HG03280 (cell line): ENCODE measurements at regions not wholly inside any gene's neighbourhood (a gene's known extent, or its start where the extent isn't known, plus 50 kb on each side); places are given as distances from the start of the nearest gene placed in this dataset.

Experiments used
- ATAC-seq: cut with Tn5 transposase; IDR thresholded peaks from one replicate; pipeline ENCODE4 v1.9.1; 2021; ENCODE audit warnings: mild to moderate bottlenecking, moderate library complexity; ENCODE audit not compliant: unreplicated experiment

GRCh38 chr7:16172366-16172765 lies 249.0 kb downstream of the CRPPA start:
- ATAC-seq: no peak

- no peak for ATAC-seq
Observed at GRCh38 chr7:16171928-16172327, 249.4 kb downstream of the CRPPA start.

GRCh38 chr7:16170671-16171070 lies 250.7 kb downstream of the CRPPA start:
- no peak for ATAC-seq

GRCh38 chr7:16169537-16169936 lies 251.8 kb downstream of the CRPPA start:
- no peak for ATAC-seq

GRCh38 chr7:16167526-16167925 lies 253.8 kb downstream of the CRPPA start:
- no peak for ATAC-seq

GRCh38 chr7:16144361-16144760 lies 277.0 kb downstream of the CRPPA start:
- ATAC-seq: no peak

GRCh38 chr7:16137944-16138343 lies 283.4 kb downstream of the CRPPA start:
- ATAC-seq: no peak

- ATAC-seq: no peak
Observed at GRCh38 chr7:16136896-16137295, 284.4 kb downstream of the CRPPA start.

- ATAC-seq: no peak
Observed at GRCh38 chr7:16135658-16136057, 285.7 kb downstream of the CRPPA start.

GRCh38 chr7:16130111-16131110 lies 290.9 kb downstream of the CRPPA start:
- ATAC-seq: no peak

- ATAC-seq: no peak
Observed at GRCh38 chr7:16129431-16130110, 291.8 kb downstream of the CRPPA start.

- no peak for ATAC-seq
Observed at GRCh38 chr7:16123117-16123770, 298.1 kb downstream of the CRPPA start.

- no peak for ATAC-seq
Observed at GRCh38 chr7:16121876-16122390, 299.4 kb downstream of the CRPPA start.

- ATAC-seq: no peak
Observed at GRCh38 chr7:16115374-16115773, 306.0 kb downstream of the CRPPA start.

GRCh38 chr7:16114633-16115032 lies 306.7 kb downstream of the CRPPA start:
- ATAC-seq: no peak

- no peak for ATAC-seq
Observed at GRCh38 chr7:16114071-16114470, 307.3 kb downstream of the CRPPA start.

GRCh38 chr7:16113058-16113457 lies 308.3 kb downstream of the CRPPA start:
- ATAC-seq: no peak

- no peak for ATAC-seq
Observed at GRCh38 chr7:16106869-16107268, 314.5 kb downstream of the CRPPA start.

GRCh38 chr7:16106300-16106699 lies 315.0 kb downstream of the CRPPA start:
- ATAC-seq: no peak

GRCh38 chr7:16099302-16099849 lies 322.0 kb downstream of the CRPPA start:
- ATAC-seq: no peak

- ATAC-seq: no peak
Observed at GRCh38 chr7:16098585-16099179, 322.7 kb downstream of the CRPPA start.
